Sigmoid colon (tissue), 6 donors: ENCODE measurements at regions not wholly inside any gene's neighbourhood (a gene's known extent, or its start where the extent isn't known, plus 50 kb on each side); places are given as distances from the start of the nearest gene placed in this dataset.

Source experiments
- DNase-seq: peaks from one replicate; pipeline ENCODE4 v3.0.0-alpha.2; 2019
- H3K27ac ChIP-seq, 4 donors: fragments of 200-600 bp; sonication (generic); one replicate each; pipeline ENCODE4 v1.5.1; 2016 to 2019; ENCODE audit warnings: mild to moderate bottlenecking in 1 of 4
- H3K27me3 ChIP-seq, 3 donors: fragments of 200-600 bp; sonication (generic); one replicate each; pipeline ENCODE4 v1.5.1; 2019; ENCODE audit warnings: mild to moderate bottlenecking in 1 of 3
- H3K36me3 ChIP-seq, 4 donors: fragments of 200-600 bp; sonication (generic); one replicate each; pipeline ENCODE4 v1.5.1; 2016 to 2019
- H3K4me1 ChIP-seq, 4 donors: fragments of 200-600 bp; sonication (generic); one replicate each; pipeline ENCODE4 v1.5.1; 2017 to 2019
- H3K4me3 ChIP-seq, 4 donors: fragments of 200-600 bp; sonication (generic); one replicate each; pipeline ENCODE4 v1.5.1; 2017 to 2019; ENCODE audit warnings: mild to moderate bottlenecking in 2 of 4, moderate library complexity in 1 of 4
- H3K9me3 ChIP-seq, 4 donors: fragments of 200-600 bp in 3 of 4; sonication (generic) in 3 of 4; one replicate each; pipeline versions ENCODE4 v1.5.1 to v1.6.1; 2013 to 2019
- CTCF ChIP-seq, 4 experiments: fragments of 450-650 bp in 3 of 4; fragments of 200-600 bp in 1 of 4; IDR thresholded peaks; one replicate each; pipeline ENCODE4 v1.5.1; 2016 to 2019; ENCODE audit warnings: antibody characterized with exemption in 4 of 4, mild to moderate bottlenecking in 3 of 4, moderate library complexity in 2 of 4
- EP300 ChIP-seq, 4 donors: sonication (generic); formaldehyde crosslinking; IDR thresholded peaks; one replicate each; pipeline ENCODE4 v1.6.1; 2017; ENCODE audit warnings: antibody characterized with exemption in 4 of 4
- POLR2A ChIP-seq, 2 donors: fragments of 450-650 bp; IDR thresholded peaks; one replicate each; pipeline ENCODE4 v1.6.1; 2016; ENCODE audit warnings: antibody characterized with exemption in 2 of 2, mild to moderate bottlenecking in 2 of 2, moderate library complexity in 2 of 2
- POLR2AphosphoS5 ChIP-seq, 4 donors: sonication (generic); formaldehyde crosslinking; IDR thresholded peaks; one replicate each; pipeline ENCODE4 v1.6.1; 2017; ENCODE audit warnings: antibody characterized with exemption in 4 of 4
- WGBS, 2 donors: extraction: QIAGEN DNeasy Blood & Tissue Kit; methylation state at CpG; one replicate each; pipeline ENCODE4 v1.1.7; 2013; 5-methylcytosine and 5-hydroxymethylcytosine counted together
- intact Hi-C: fragments of 100-400 bp; cut with DNase I; formaldehyde crosslinking; loops from one replicate; pipeline ENCODE4 v1.15.1; 2023
- donor health status: healthy with polysubstance abuse.
- donor health status: healthy.

GRCh38 chr5:67291671-67292070, 95.1 kb upstream of the CD180 start:
- intact Hi-C loops = no loop called here
- Histone ChIP-seq H3K4me3 (no peak overlapping the region), H3K9me3 (no peaks in the 10 kb centered on the region), H3K27me3 (no peaks in the 10 kb centered on the region), H3K27ac (peak overlapping the region; percentile 68 to 77 (median 74)), H3K4me1 (peaks cover 0 to 72% (median 69%) of the 10 kb centered on the region in 4 donors), H3K36me3 (no peaks in the 10 kb centered on the region)
- WGBS, 2 donors = 85 to 89% methylated on average over 7 of the region's 7 CpGs
- DNase-seq = no peak
- TF ChIP-seq CTCF (IDR thresholded peaks at IDR 0.05) = no peak
- TF ChIP-seq POLR2AphosphoS5 (IDR thresholded peaks at IDR 0.05) = peak in 1 of 4 donors; percentile 23

GRCh38 chr5:67291066-67291465, 94.5 kb upstream of the CD180 start:
- TF ChIP-seq CTCF (IDR thresholded peaks at IDR 0.05) (no peak), POLR2AphosphoS5 (IDR thresholded peaks at IDR 0.05) (no peak), EP300 (IDR thresholded peaks at IDR 0.05) (no peak), POLR2A (IDR thresholded peaks at IDR 0.05) (no peak)
- Histone ChIP-seq H3K27me3 (no peaks in the 10 kb centered on the region), H3K4me1 (peaks cover 0 to 74% (median 69%) of the 10 kb centered on the region in 4 donors), H3K4me3 (no peak overlapping the region), H3K9me3 (no peaks in the 10 kb centered on the region), H3K36me3 (no peaks in the 10 kb centered on the region), H3K27ac (peak overlapping the region; percentile 68 to 77 (median 74))
- DNase-seq = no peak
- intact Hi-C loops = no loop called here
- 81 to 85% methylated on average over 4 of the region's 4 CpGs for WGBS, 2 donors

- Histone ChIP-seq H3K4me3 (no peak overlapping the region), H3K36me3 (no peaks in the 10 kb centered on the region), H3K9me3 (no peaks in the 10 kb centered on the region), H3K27me3 (no peaks in the 10 kb centered on the region), H3K4me1 (peaks cover 0 to 74% (median 69%) of the 10 kb centered on the region in 4 donors), H3K27ac (peak overlapping the region; percentile 68 to 77 (median 74))
- TF ChIP-seq POLR2AphosphoS5 (IDR thresholded peaks at IDR 0.05) (peak in 3 of 4 donors; percentile 39 to 70 (median 55)), EP300 (IDR thresholded peaks at IDR 0.05) (peak in 3 of 4 donors; percentile 11 to 24 (median 23)), POLR2A (IDR thresholded peaks at IDR 0.05) (no peak)
- no peak for DNase-seq
- 77 to 85% methylated on average over 3 of the region's 3 CpGs for WGBS, 2 donors
- intact Hi-C loops = no loop called here
Observed at GRCh38 chr5:67290655-67291054, 94.1 kb upstream of the CD180 start.

GRCh38 chr5:67289763-67290521, 93.3 kb upstream of the CD180 start:
- DNase-seq = peak; percentile 89
- Histone ChIP-seq H3K4me1 (peaks cover 0 to 74% (median 69%) of the 10 kb centered on the region in 4 donors), H3K27ac (peak overlapping the region; percentile 68 to 77 (median 74)), H3K9me3 (no peaks in the 10 kb centered on the region), H3K27me3 (no peaks in the 10 kb centered on the region), H3K36me3 (no peaks in the 10 kb centered on the region), H3K4me3 (no peak overlapping the region)
- intact Hi-C loops = loop anchor here (2.0 kb wide), 1 partner anchor 17 kb away; no protein-coding TSS in a partner anchor
- TF ChIP-seq POLR2A (IDR thresholded peaks at IDR 0.05) = no peak
- no peak for TF ChIP-seq CTCF (IDR thresholded peaks at IDR 0.05)
- peak in 1 of 4 donors; percentile 16 for TF ChIP-seq EP300 (IDR thresholded peaks at IDR 0.05)
- TF ChIP-seq POLR2AphosphoS5 (IDR thresholded peaks at IDR 0.05) = peak in 3 of 4 donors; percentile 39 to 57 (median 51)
- WGBS, 2 donors = 82 to 89% methylated on average over 4 of the region's 4 CpGs

- intact Hi-C loops = loop anchor here (2.0 kb wide), 1 partner anchor 15 kb away; no protein-coding TSS in a partner anchor
- Histone ChIP-seq H3K36me3 (no peaks in the 10 kb centered on the region), H3K9me3 (no peaks in the 10 kb centered on the region), H3K4me3 (no peak overlapping the region), H3K27ac (peak overlapping the region; percentile 25 to 77 (median 72)), H3K4me1 (peaks cover 0 to 59% (median 55%) of the 10 kb centered on the region in 4 donors), H3K27me3 (no peaks in the 10 kb centered on the region)
- TF ChIP-seq POLR2AphosphoS5 (IDR thresholded peaks at IDR 0.05) = peak in 2 of 4 donors; percentile 19 to 55
- no peak for TF ChIP-seq CTCF (IDR thresholded peaks at IDR 0.05)
- no peak for TF ChIP-seq EP300 (IDR thresholded peaks at IDR 0.05)
- no peak for TF ChIP-seq POLR2A (IDR thresholded peaks at IDR 0.05)
- no peak for DNase-seq
- 70 to 86% methylated on average over 3 of the region's 3 CpGs for WGBS, 2 donors
Observed at GRCh38 chr5:67287510-67288268, 91.1 kb upstream of the CD180 start.
